GM21360 (cell line): ENCODE measurements at regions not wholly inside any gene's neighbourhood (a gene's known extent, or its start where the extent isn't known, plus 50 kb on each side); places are given as distances from the start of the nearest gene placed in this dataset.

ENCODE experiments used
- ATAC-seq: cut with Tn5 transposase; IDR thresholded peaks from one replicate; pipeline ENCODE4 v1.9.1; 2021; ENCODE audit warnings: mild to moderate bottlenecking, moderate library complexity; ENCODE audit not compliant: unreplicated experiment

DNA sequence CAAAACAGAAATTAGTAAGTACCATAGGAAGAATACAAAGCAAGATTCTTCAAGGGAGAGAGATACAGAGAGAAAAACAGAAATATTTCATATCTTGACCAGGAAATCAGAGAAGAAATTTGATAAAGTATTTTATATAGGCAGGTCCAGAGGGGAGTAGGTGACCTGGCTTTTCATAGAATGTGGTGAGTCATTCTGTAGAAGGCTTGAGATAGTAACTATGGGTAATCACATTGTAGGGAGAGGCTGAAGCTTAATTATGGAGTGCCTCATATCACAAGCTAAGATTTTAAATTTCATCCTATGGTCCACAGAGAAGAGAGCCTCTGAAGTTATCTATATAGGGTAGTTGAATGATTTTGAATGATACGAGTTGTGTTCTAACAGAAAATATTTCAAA lies 195.0 kb upstream of the CYRIA start:
- ATAC-seq = no peak

DNA sequence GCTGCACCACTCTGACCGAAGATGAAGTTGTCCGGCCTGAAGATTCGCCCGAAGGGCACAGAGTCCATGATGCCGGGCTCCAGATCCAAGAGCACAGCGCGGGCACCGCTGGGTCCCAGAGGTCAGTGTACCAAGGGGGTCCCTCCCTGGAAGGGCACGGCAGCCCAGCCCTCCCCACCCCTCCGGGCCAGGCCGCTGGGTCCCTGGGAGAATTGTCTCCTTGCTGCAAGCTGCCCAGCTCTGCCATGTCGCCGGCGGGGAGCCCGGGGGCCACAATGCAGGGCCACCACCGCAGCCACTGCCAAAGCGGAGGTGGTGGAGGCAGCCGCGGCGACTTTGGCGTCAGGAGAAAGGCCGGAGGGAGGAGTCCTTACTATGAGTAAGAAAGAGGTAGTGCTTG lies 189.5 kb upstream of the CYRIA start:
- ATAC-seq = no peak

DNA sequence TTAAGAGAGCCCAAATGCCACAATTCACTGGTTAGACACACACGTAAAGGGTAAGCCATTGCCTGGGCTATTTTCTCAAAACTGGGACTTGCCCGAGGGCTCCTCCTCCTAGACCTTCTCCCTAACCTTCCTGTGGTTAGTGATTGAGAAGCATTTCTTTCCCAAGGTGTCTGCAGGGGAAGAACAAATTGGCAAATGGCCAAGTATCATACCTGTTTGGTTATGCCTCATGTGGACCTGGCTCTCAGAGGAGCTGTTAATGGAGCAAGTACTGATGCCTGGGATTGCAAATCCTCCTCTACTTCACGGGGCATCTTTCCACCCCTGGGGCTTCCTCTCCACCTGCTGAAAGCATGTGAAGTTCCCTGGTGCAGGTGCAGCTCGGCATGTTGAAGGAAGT lies 187.5 kb upstream of the CYRIA start:
- ATAC-seq = no peak

DNA sequence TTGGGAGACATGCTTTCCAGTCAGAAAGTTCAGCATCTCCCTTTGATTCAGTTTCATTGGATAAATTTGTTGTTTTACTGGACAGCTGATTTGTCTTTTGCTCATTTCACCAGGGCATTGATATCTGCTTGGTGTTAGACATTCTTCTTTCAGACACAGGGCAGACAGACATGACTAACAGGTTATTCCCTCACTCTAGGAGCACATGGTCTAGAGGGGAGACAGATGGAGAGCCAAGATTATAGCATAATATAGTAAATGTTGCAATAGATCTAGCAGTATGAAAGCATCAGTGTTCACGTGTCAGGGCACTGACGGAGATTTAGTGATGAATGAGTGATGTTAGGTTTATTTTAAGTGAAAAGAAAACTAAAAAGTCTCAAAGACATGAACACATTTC lies 187.0 kb upstream of the CYRIA start:
- ATAC-seq = no peak

DNA sequence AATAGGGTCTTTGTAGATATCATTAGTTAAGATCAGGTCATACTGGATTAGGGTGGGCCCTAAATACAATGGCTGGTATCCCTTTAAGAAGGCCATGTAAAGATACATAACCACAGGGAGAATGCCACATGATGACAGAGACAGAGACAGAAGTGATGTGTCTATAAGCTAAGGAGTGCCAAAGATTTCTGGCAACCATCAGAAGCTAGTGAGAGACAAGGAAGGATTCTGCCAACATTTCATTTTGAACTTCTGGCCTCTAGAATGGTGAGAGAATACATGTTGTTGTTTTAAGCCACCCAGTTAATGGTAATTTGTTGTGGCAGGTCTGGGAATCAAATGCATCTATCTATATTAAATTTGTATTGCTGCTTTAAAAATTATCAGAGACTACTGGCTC lies 185.5 kb upstream of the CYRIA start:
- no peak for ATAC-seq

DNA sequence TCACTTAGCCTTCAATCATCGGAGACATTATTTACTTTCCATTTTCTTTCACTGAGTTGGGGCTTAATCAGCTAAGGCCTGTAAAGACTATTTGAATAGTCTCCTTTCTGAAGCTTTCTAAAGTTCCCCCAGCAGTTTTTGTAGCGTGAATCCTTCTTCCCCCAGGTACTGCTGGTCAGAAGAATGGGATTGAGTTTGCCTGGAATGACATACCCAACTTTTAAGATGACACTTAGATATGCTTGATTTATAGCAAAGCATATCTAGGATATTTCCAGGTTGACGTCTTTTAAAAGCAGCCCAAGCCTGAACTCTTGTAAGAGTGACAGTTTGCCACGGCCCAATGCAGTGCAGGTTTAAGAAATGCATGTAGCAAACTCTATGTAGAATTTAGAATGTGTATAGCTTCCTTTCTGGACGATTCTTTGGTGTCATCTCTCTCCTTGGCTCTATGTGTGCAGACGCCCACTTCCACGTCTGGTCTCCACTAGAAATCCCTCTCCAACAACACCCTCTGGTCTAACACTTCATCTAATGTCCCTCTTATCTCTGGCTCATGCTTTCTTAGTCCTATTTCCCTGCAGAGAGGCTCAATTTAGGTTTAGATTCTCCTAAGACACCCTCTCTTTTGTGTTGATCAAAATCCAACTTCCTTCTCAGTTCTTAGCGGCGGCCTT lies 175.0 kb upstream of the CYRIA start:
- ATAC-seq = no peak

DNA sequence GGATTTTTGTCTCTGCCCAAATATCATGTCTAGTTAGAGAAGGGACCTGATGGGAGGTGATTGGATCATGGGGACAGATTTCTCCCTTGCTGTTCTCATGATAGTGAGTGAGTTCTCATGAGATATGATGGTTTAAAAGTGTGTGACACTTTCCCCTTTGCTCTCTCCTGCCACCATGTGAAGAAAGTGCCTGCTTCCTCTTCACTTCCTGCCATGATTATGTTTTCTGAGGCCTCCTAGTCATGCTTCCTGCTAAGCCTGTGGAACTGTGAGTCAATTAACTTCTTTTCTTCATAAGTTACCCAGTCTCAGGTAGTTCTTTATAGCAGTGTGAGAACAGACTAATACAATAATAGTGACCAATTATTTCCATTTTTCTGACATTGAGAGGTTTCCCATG lies 167.3 kb upstream of the CYRIA start:
- no peak for ATAC-seq

DNA sequence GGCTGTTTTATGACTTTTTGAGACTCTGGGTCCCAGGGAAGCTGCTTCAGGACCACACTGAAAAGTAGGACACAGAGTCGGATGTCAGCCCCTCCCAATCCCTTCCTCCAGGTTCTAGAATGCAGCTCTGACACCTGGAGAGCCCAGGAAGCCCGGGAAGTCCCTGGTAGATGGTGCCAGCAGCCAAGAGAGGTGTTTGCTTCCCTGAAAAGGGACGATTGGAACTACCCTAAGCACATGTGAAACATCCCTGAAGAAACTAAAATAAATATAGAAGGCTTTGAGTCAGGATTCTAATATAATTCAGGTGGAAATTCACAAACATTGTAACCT lies 163.2 kb upstream of the CYRIA start:
- no peak for ATAC-seq

DNA sequence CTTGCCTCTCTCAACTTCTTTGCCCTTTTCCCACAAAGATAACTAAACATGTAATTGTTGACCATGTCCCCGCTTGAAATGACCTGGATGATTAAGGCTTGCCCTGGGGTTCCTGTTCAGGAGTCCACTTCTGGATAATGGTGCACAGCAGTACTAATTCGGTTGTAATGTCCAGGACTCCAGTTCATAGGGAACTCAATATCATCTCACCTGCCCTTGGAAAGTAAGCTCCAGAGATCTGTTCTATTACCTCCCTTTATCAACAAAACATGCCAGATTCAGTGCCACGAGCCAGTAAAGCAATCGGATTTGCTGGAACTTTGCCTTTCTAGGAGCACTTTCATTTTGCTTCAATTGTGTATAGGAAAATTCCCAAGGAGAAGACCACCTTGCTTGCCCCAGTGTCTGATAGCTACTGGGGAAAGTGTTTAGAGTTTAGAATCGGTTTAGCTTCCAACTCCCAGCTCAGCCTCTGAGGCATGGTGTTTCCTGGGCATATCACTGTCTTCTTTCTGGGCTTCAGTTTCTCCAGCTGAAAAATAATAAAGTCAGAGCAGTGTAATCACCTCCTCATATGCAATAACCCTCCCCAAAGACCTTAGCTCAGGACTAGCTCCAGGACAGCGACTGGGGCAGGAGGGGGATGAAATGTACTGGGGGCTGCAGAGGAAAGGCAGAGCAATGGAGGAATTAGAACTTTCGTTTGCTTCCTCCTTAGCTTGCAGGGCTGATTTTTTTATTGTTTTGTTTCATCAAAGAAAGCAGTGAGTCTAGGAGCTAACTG lies 162.6 kb upstream of the CYRIA start:
- ATAC-seq = no peak

DNA sequence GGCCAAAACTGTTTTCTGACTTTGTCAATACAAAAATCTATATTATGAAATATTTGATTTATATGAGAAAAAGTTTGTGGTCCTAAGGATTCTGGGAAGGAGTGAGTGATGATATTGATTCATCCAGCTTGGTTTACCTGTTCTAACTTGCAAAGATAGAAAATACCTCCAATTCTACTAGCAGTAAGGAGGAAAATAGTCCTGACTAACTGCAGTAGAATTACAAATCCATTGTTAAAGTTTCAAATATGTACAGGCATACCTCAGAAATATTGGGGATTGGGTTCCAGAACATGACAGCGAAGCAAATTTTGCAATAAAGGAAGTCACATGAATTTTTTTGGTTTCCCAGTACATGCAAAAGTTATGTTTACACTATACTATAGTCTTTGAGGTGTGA lies 158.8 kb upstream of the CYRIA start:
- ATAC-seq = no peak

DNA sequence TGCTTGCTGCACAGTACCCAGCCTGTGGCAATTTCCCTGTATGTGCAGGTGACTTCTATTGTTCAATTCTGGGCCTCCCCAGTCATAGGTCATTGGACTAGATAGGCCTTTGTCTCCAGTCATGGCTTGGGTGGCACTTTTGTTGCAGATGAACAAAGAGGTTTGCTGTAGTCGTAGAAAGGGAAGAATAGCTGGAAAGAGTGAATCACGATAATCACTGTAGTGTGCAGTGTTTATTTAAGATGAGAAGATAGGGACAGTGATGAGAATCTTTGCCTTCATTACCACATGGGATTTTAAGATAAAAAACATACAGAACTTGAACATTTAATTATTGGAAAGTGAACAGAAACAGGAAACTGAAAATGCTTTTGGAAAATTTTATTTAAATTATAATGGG lies 156.1 kb upstream of the CYRIA start:
- no peak for ATAC-seq

DNA sequence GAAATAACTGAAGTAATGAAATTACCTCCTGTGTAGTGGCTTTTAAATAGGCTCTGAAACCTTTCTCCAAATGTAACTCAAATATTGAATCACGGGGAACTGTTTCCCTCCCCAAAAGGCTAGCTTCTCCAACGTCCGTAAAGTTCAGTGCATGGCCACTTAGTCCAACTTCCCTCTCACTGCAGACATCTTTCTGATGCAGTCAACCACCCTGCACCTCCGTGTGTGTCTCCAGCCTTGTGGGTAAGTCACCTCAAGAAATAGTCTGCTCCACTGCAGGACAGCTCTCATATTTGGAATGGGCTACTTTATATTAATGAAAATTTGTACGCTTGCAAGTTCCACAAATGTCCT lies 152.5 kb upstream of the CYRIA start:
- ATAC-seq = no peak

DNA sequence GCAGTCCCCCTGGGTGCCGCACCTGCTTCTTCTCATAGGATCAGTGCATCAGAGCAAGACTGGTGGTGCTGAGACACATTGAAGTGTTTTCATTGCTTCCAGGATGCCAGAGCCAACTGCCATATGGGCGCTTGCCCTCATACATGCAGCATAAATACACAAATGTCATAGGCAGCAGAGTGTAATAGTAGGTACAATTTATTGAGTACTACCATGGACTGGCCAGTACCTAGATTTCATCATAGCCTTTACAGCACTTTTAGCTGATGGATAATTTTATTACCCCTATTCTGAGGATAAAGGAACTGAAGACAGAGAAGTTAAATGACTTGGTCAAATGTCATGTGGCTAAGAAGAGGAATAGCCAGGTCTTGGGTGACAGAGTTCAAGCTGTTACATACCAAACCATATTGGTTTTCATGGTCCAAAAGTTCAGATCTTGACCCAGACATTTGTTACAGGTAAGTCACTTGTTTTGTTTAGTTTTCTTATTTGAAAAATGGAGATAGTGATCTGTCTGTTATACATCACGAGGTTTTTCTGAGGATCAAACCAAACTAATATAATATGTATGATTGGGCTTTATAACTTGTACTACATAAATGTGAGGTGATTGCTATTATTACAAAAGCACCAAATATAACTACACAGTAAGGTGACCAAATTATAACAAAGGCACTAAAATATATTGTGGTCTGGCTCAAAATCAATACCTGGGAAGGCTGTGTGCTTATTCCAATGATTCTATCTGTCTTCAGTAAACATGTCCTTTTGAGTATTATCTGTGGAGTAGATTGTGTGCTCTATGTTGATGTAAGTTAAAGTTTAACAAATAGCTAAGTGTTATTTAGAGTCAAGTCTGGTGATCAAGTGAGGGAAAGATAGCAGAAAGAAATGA lies 151.9 kb upstream of the CYRIA start:
- ATAC-seq = no peak

DNA sequence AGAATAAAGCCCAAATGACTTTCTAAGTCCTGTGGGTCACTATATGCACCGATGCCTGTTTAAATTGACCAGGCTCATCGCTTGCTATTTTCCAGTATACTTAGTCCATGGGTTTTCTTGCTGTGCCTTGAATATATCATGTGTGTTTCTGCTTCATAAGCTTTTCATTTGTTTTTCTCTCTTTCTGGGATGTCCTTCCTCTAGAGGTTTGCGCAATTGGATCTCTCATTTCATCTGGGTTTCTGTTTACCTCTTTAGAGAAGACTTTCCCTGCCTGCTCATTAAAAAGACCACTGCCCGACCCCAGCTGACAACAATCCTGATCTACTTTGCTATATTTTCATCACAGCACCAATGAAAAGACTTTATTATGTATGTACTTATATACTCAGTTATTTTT lies 150.9 kb upstream of the CYRIA start:
- no peak for ATAC-seq

DNA sequence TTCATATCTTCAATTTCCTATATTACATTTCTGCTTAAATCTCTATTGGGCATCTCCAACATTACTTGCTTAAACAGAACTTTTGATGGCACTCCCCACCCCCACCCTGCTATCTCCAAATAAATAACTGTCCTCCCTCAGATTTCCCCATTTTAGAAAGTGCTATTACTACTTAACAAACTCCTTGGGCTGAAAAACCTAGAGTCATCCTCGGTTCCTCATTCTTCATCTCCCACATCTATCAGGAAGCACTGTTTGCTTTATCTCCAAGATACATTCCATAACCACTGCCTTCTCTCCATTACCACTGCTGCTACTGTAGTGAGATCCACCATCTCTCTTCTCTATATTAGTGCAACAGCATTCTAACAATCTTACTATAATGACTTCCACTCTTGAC lies 150.4 kb upstream of the CYRIA start:
- ATAC-seq = no peak

DNA sequence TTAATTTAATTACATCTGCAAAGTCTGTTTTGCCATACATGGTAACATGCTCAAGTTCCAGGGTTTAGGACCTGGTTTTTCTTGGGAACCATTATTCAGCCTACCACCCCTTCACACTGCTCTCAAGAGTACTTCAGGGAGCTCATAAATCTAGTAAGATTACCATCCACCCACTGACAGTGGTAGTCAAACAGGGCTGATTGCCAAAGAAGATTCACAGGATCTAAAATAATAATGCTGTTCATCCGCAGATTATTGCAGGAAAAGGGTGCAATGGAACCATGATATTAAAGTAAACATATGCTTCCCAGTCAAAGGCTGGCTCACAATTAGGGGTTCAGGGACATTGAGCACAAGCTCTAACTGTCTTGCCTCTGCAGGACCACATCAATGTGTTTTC lies 148.0 kb upstream of the CYRIA start:
- ATAC-seq = no peak

DNA sequence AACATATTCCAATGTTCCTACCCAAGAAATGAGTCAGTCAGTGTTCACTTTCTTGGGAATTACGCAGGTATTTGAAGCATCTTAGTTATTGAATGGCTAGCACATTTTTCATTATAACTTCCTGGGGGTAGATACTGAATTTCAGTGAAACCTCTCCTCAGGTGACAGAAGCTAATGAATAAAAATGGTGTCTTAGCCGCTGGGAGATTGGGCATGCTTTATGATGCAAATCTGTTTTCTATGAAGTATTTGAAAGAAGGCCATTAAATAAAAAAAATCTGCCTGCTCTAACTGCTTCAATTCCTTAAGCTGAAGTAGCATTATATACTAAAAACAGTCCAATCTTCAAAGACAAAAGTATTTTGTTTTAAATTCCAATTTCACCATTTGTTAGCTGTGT lies 132.8 kb upstream of the CYRIA start:
- ATAC-seq = no peak

DNA sequence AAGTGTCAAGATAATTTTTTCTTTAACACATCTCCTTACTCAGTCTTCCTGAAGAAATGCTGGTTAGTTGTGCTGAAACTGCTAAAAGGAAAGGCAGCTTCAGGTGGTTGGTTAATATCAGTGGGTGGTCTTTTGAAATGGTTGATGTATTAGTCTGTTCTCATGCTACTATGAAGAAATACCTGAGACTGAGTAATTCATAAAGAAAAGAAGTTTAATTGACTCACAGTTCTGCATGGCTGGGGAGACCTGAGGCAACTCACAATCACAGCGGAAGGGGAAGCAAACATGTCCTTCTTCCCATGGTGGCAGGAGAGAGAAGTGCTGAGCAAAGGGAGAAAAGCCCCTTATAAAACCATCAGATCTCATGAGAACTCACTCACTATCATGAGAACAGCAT lies 125.9 kb upstream of the CYRIA start:
- ATAC-seq = no peak

DNA sequence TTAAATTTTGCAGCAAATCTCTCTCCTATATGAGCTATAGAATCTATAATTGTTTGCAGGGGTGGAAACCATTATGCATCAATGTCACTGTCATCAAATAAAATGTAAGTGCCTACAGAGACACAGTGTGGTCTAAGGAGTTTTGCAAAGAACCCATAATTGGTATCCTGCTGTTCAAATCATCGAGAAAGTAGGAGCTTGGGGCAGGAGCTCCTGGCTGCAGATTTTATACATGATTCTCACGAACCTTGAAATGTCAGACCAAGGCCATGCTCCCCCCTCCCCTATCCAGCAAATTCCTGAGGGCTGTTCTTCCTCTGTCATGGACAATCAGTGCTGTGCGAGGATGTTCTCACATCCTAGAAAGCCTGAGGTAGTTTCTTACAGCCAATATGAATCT lies 119.5 kb upstream of the CYRIA start:
- no peak for ATAC-seq

DNA sequence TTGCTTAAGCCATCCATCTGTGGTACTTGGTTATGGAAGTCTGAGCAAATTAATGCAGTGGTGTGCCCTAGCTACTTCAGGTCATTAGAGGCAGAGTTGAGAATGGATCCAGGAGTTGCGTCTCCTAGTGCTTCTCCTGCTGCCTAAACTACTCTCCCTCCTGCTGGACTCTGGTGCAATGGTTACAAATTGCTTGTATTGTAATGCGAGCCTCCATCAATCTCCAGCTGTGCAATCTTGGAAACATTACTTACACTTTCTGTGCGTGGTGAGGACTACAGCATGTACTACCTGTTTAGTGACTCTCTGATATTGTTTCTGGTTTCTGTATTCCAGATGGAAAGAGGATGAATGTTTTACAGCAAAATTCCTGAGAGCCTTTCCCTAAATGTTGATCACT lies 119.0 kb upstream of the CYRIA start:
- no peak for ATAC-seq

DNA sequence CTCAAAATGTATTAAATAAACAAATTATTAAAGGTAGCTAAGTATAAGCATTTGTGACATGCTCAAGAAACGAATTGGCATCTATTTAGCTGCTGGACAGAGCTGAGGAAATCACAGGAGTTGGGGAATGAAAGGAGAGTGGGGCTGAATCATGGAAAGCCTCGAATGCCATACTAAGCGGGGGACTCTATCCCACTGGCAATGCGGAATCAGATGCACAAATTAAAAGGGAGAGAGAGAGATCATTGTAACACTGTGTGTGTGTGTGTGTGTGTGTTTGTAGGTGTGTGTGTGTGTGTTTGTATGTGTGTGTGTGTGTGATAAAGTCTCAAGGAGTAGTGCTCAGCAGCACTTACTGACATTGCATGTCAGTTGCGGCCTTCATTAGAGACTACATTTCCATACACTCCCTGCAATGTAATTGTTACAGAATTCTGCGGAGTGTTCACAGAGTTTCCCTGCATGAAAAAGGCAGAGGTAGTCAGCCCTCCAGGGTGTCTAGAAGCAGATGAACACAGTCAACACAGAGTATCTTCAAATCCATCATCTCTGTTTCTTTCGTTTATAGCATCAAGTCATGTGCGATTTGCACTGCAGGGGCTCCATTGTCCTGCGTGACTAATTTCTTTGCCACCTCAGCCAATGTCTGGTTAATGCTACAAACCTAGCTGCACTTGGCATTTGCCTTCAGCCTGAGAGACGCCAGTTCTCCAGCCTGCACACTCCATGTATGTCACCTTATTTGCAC lies 111.7 kb upstream of the CYRIA start:
- ATAC-seq = no peak

DNA sequence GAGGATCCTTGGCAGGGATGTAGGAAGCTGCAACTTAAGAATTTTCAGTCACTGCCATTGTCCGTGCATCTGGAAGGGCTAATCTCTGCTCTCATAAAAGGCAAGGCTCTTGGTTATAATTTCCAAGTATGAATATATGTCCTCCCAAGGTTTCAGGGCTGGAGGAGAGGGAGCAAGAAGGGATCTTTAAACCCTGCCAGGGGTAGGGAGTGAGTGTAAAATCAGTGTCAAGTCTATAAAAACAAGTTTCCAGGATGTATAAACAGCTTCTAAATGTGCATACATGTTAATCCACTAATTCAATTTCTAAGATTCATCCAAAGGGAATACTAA lies 110.2 kb upstream of the CYRIA start:
- ATAC-seq = no peak
